ENCODE measurements at regions not wholly inside any gene's neighbourhood (a gene's known extent, or its start where the extent isn't known, plus 50 kb on each side); places are given as distances from the start of the nearest gene placed in this dataset.
A peak's percentile ranks its signal among the peaks of the same experiment; 100 is the strongest.
"Not testable (repeated sequence)": the region's sequence is repeated elsewhere in the genome, so short reads cannot be mapped to it uniquely, and the experiment has no call there.

- no peak for DNase-seq
Measured at GRCh38 chr4:104128031-104128849, 366.5 kb downstream of the CXXC4 start.

- DNase-seq, result no peak
Measured at GRCh38 chr4:104123021-104123420, 371.7 kb downstream of the CXXC4 start.

- no peak for DNase-seq
Measured at GRCh38 chr4:104117776-104118175, 376.9 kb downstream of the CXXC4 start.

- DNase-seq, result no peak
Measured at GRCh38 chr4:104113850-104114249, 380.8 kb downstream of the CXXC4 start.

GRCh38 chr4:104099141-104099540 lies 379.4 kb upstream of the TACR3 start:
- DNase-seq, result no peak

GRCh38 chr4:104093247-104093646 lies 373.5 kb upstream of the TACR3 start:
- no peak for DNase-seq

GRCh38 chr4:104073229-104073628 lies 353.4 kb upstream of the TACR3 start:
- no peak for DNase-seq

GRCh38 chr4:104066533-104066932 lies 346.7 kb upstream of the TACR3 start:
- no peak for DNase-seq

- DNase-seq, result peak; percentile 21
Measured at GRCh38 chr4:104064646-104065577, 345.1 kb upstream of the TACR3 start.

GRCh38 chr4:104063341-104063740 lies 343.6 kb upstream of the TACR3 start:
- no peak for DNase-seq

GRCh38 chr4:104044369-104044768 lies 324.6 kb upstream of the TACR3 start:
- no peak for DNase-seq

- no peak for DNase-seq
Measured at GRCh38 chr4:104032896-104033295, 313.1 kb upstream of the TACR3 start.

GRCh38 chr4:104025251-104025650 lies 305.5 kb upstream of the TACR3 start:
- no peak for DNase-seq

- DNase-seq, result no peak
Measured at GRCh38 chr4:104022831-104023230, 303.0 kb upstream of the TACR3 start.

GRCh38 chr4:104022226-104022625 lies 302.4 kb upstream of the TACR3 start:
- DNase-seq, result no peak

- DNase-seq, result no peak
Measured at GRCh38 chr4:104020641-104021040, 300.9 kb upstream of the TACR3 start.

- no peak for DNase-seq
Measured at GRCh38 chr4:104017213-104017612, 297.4 kb upstream of the TACR3 start.

GRCh38 chr4:104015680-104016079 lies 295.9 kb upstream of the TACR3 start:
- DNase-seq, result no peak

GRCh38 chr4:104010722-104011121 lies 290.9 kb upstream of the TACR3 start:
- no peak for DNase-seq

- not testable (repeated sequence) for DNase-seq
Measured at GRCh38 chr4:104002318-104002717, 282.5 kb upstream of the TACR3 start.

- DNase-seq, result no peak
Measured at GRCh38 chr4:103998756-103999155, 279.0 kb upstream of the TACR3 start.

GRCh38 chr4:103996637-103997036 lies 276.9 kb upstream of the TACR3 start:
- DNase-seq, result peak; percentile 20

- no peak for DNase-seq
Measured at GRCh38 chr4:103996064-103996463, 276.3 kb upstream of the TACR3 start.

- DNase-seq, result no peak
Measured at GRCh38 chr4:103994059-103994458, 274.3 kb upstream of the TACR3 start.

All from NCI-H1048 (cell line).